ENCODE measurements at regions not wholly inside any gene's neighbourhood (a gene's known extent, or its start where the extent isn't known, plus 50 kb on each side); places are given as distances from the start of the nearest gene placed in this dataset.

- no peaks in the 10 kb centered on the region for H3K36me3 ChIP-seq
- DNase-seq (ENCODE audit: low spot score) (no peak), ATAC-seq (ENCODE audit: insufficient number of reproducible peaks, low FRiP score, low read depth) (no peak)
- TF ChIP-seq CTCF (IDR thresholded peaks at IDR 0.05), result no peak
- no peaks in the 10 kb centered on the region for H3K27me3 ChIP-seq (replicated peaks; ENCODE audit: insufficient read depth)
- no peaks in the 10 kb centered on the region for H3K4me1 ChIP-seq (ENCODE audit: control insufficient read depth in 1 of 2, low read depth in 2 of 2)
- H3K9me3 ChIP-seq, result no peaks in the 10 kb centered on the region
- H3K4me3 ChIP-seq, result no peak overlapping the region
- H3K27ac ChIP-seq, result no peak overlapping the region
These were observed 147.1 kb downstream of the C11orf91 start for GRCh38 chr11:33553486-33553885.

GRCh38 chr11:33552756-33553155 lies 147.9 kb downstream of the C11orf91 start:
- no peaks in the 10 kb centered on the region for H3K36me3 ChIP-seq
- H3K4me3 ChIP-seq, result no peak overlapping the region
- ATAC-seq (ENCODE audit: insufficient number of reproducible peaks, low FRiP score, low read depth), result no peak
- DNase-seq (ENCODE audit: low spot score), result no peak
- TF ChIP-seq CTCF (IDR thresholded peaks at IDR 0.05), result no peak
- no peaks in the 10 kb centered on the region for H3K9me3 ChIP-seq
- H3K4me1 ChIP-seq (ENCODE audit: control insufficient read depth in 1 of 2, low read depth in 2 of 2), result no peaks in the 10 kb centered on the region
- H3K27me3 ChIP-seq (replicated peaks; ENCODE audit: insufficient read depth), result no peaks in the 10 kb centered on the region
- no peak overlapping the region for H3K27ac ChIP-seq

GRCh38 chr11:33551051-33551450 lies 149.6 kb downstream of the C11orf91 start:
- DNase-seq (ENCODE audit: low spot score) (no peak), ATAC-seq (ENCODE audit: insufficient number of reproducible peaks, low FRiP score, low read depth) (no peak)
- Histone ChIP-seq H3K27me3 (replicated peaks; ENCODE audit: insufficient read depth) (no peaks in the 10 kb centered on the region), H3K36me3 (no peaks in the 10 kb centered on the region), H3K4me3 (no peak overlapping the region), H3K4me1 (ENCODE audit: control insufficient read depth in 1 of 2, low read depth in 2 of 2) (no peaks in the 10 kb centered on the region), H3K27ac (no peak overlapping the region), H3K9me3 (no peaks in the 10 kb centered on the region)
- TF ChIP-seq CTCF (IDR thresholded peaks at IDR 0.05), result no peak

GRCh38 chr11:33549483-33549882 lies 151.1 kb downstream of the C11orf91 start:
- Histone ChIP-seq H3K4me1 (ENCODE audit: control insufficient read depth in 1 of 2, low read depth in 2 of 2) (no peaks in the 10 kb centered on the region), H3K27me3 (replicated peaks; ENCODE audit: insufficient read depth) (no peaks in the 10 kb centered on the region), H3K27ac (no peak overlapping the region), H3K9me3 (no peaks in the 10 kb centered on the region), H3K36me3 (no peaks in the 10 kb centered on the region), H3K4me3 (no peak overlapping the region)
- ATAC-seq (ENCODE audit: insufficient number of reproducible peaks, low FRiP score, low read depth) (no peak), DNase-seq (ENCODE audit: low spot score) (no peak)
- TF ChIP-seq CTCF (IDR thresholded peaks at IDR 0.05), result no peak

GRCh38 chr11:33545931-33546330 lies 154.7 kb downstream of the C11orf91 start:
- no peak for TF ChIP-seq CTCF (IDR thresholded peaks at IDR 0.05)
- Histone ChIP-seq H3K36me3 (no peaks in the 10 kb centered on the region), H3K4me3 (no peak overlapping the region), H3K27ac (no peak overlapping the region), H3K27me3 (replicated peaks; ENCODE audit: insufficient read depth) (no peaks in the 10 kb centered on the region), H3K9me3 (no peaks in the 10 kb centered on the region), H3K4me1 (ENCODE audit: control insufficient read depth in 1 of 2, low read depth in 2 of 2) (no peaks in the 10 kb centered on the region)
- DNase-seq (ENCODE audit: low spot score) (no peak), ATAC-seq (ENCODE audit: insufficient number of reproducible peaks, low FRiP score, low read depth) (no peak)

Measured in thoracic aorta (tissue), 2 donors.